ENCODE measurements at regions not wholly inside any gene's neighbourhood (a gene's known extent, or its start where the extent isn't known, plus 50 kb on each side); places are given as distances from the start of the nearest gene placed in this dataset.
A peak's percentile ranks its signal among the peaks of the same experiment; 100 is the strongest.

- DNase-seq, result no peak
These were observed 404.0 kb upstream of the MMADHC start for GRCh38 chr2:149991576-149991975.

- no peak for DNase-seq
These were observed 403.4 kb upstream of the MMADHC start for GRCh38 chr2:149990965-149991364.

GRCh38 chr2:149989447-149990063 is 402.0 kb upstream of the MMADHC start:
- no peak for DNase-seq

- no peak for DNase-seq
These were observed 400.8 kb upstream of the MMADHC start for GRCh38 chr2:149988361-149988760.

GRCh38 chr2:149986861-149987260 is 399.3 kb upstream of the MMADHC start:
- DNase-seq, result no peak

- no peak for DNase-seq
These were observed 396.7 kb upstream of the MMADHC start for GRCh38 chr2:149984311-149984710.

GRCh38 chr2:149972066-149972465 is 384.5 kb upstream of the MMADHC start:
- peak; percentile 94 to 97 for DNase-seq

- DNase-seq, result no peak
These were observed 367.5 kb upstream of the MMADHC start for GRCh38 chr2:149954981-149955600.

- no peak for DNase-seq
These were observed 366.1 kb upstream of the MMADHC start for GRCh38 chr2:149953627-149954026.

- no peak for DNase-seq
These were observed 343.9 kb upstream of the MMADHC start for GRCh38 chr2:149931486-149931885.

- DNase-seq, result peak; percentile 17 to 71
These were observed 340.4 kb upstream of the MMADHC start for GRCh38 chr2:149928011-149928410.

GRCh38 chr2:149926149-149926548 is 338.6 kb upstream of the MMADHC start:
- no peak for DNase-seq

- DNase-seq, result no peak
These were observed 337.1 kb upstream of the MMADHC start for GRCh38 chr2:149924549-149925213.

- DNase-seq, result no peak
These were observed 336.5 kb upstream of the MMADHC start for GRCh38 chr2:149924028-149924427.

GRCh38 chr2:149921911-149922616 is 334.5 kb upstream of the MMADHC start:
- no peak for DNase-seq

- no peak for DNase-seq
These were observed 332.8 kb upstream of the MMADHC start for GRCh38 chr2:149920389-149920788.

- DNase-seq, result no peak
These were observed 327.6 kb upstream of the MMADHC start for GRCh38 chr2:149915151-149915550.

GRCh38 chr2:149908726-149909683 is 321.4 kb upstream of the MMADHC start:
- peak in 1 of 2 experiments; percentile 33 for DNase-seq

GRCh38 chr2:149906886-149907285 is 319.3 kb upstream of the MMADHC start:
- no peak for DNase-seq

GRCh38 chr2:149904352-149905175 is 317.0 kb upstream of the MMADHC start:
- DNase-seq, result no peak

GRCh38 chr2:149903626-149904025 is 316.1 kb upstream of the MMADHC start:
- DNase-seq, result no peak

GRCh38 chr2:149902081-149902480 is 314.5 kb upstream of the MMADHC start:
- no peak for DNase-seq
